Muscle of arm (tissue), 1 donor: ENCODE measurements at regions not wholly inside any gene's neighbourhood (a gene's known extent, or its start where the extent isn't known, plus 50 kb on each side); places are given as distances from the start of the nearest gene placed in this dataset.
"Not testable (repeated sequence)": the region's sequence is repeated elsewhere in the genome, so short reads cannot be mapped to it uniquely, and the experiment has no call there.

Source experiments
- DNase-seq: peaks from one replicate; pipeline ENCODE4 v3.0.0-alpha.2; 2013

DNA sequence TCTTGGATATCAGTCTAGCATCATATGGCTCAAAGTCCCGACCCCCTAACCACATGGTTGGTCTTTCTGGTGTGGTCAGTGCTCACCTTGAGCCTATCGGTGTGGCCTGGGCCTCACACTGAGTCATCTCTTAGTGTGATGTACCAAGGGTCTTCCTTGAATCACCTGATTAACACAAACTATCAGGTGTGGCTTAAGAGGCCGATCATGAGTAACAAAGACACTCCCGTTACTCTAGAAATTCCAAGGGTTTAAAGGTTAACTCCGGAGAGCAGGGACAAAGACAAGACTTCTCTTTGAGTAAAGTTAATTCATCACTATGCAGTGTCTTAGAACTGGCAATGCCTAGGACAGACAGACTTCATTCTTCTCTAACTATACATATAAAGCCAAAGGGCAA is 52.3 kb upstream of the ARMC3 start:
- no peak for DNase-seq

- DNase-seq, result no peak
Observed at GRCh38 chr10:22874189-22874854, 53.5 kb upstream of the ARMC3 start.

DNA sequence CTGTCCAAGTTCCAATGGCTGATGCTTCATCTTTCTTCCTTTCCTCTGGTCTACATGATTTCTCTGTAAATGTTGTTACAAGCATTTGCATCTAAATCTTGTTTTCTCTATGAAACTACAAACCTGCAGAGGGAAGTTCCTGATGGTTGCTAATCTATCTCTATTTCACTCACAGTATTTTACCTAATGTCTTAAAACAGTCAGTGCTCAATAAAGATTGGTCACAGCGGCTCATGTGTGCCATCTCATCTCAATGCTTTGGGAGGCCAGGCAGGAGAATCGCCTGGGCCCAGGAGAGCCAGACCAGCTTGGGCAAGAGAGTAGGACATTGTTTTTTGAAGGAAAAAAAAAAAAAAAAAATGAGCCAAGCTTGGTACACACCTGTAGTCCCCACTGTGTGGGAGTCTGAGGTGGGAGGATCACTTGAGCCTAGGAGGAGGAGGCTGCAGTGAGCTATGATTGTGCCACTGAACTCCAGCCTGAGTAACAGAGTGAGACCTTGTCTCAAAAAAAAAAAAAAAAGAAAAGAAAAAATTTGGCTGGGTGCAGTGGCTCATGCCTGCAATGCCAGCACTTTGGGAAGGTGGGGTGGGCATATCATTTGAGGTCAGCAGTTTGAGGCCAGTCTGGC is 71.3 kb upstream of the ARMC3 start:
- DNase-seq, result no peak

DNA sequence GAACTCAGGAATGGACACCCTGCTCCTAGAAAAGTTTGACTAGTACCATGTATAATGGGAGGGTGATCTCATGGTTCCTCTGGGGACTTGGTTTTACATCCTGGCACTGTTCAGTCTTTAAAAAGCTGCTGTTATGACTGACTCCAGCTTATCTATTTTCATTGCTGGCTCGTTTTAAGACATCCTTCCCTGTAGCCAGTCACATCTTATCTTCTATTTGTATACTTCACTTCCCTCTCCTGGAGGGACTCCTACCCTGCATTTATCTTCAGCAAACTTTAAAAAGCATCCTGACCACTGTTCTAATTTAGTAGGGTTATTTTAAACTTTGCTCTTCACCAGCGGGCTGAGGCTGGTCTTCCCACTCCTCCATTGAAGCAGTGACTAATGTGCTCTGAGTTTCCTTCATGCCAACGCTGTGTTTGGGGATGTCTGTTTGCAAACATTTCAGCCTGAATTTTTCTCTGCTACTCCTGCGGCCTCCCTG is 72.9 kb upstream of the ARMC3 start:
- DNase-seq, result no peak

GRCh38 chr10:22853906-22854447 is 73.9 kb upstream of the ARMC3 start:
- DNase-seq, result no peak

DNA sequence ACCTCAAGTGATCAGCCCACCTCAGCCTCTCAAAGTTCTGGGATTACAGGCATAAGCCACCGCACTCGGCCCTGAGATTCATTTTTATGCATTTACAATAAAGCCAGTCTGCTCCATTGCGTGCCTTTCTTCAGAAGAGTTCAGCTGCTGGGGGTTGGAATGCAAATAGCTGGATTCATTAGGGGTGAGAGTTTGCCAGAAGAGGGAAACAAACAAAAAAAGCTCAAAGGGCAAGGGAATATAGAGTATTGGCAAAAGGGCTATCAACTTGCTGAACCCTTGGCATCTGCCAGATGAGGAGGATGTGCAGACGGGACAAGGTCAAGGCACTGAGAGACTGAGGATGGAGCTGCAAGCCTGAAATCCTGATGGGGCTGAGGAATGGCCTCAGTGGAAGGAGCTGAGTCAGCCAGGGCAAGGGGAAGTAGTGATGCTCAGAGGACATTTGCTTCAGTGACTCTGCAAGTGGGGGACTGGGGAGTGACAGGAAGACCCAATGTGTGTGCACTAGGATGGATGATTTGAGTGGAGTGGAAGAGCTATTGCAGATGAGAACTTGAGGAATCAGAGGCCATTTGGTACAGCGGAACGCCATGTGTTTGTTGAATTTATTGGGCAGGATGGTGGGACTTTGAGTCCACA is 75.0 kb upstream of the ARMC3 start:
- no peak for DNase-seq

DNA sequence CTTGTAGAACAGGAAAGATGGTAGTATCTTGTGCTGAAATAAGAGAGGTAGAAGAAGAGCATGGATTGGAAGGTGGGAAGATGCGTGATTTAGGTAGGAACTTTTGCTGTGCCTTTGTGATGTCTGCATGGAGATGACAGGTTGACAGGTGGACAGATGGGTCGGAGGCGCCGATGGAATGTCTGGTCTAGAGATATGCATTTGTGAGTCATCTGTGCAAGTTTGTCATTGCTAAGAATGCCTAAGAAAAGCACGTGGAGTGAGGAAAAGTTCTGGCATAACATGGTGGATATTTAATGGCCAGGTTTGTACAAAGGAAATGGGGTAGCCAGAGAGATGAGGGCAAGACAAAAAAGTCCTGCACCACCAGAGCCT is 76.0 kb upstream of the ARMC3 start:
- no peak for DNase-seq

- DNase-seq, result no peak
Observed at GRCh38 chr10:22850541-22850940, 77.3 kb upstream of the ARMC3 start.

DNA sequence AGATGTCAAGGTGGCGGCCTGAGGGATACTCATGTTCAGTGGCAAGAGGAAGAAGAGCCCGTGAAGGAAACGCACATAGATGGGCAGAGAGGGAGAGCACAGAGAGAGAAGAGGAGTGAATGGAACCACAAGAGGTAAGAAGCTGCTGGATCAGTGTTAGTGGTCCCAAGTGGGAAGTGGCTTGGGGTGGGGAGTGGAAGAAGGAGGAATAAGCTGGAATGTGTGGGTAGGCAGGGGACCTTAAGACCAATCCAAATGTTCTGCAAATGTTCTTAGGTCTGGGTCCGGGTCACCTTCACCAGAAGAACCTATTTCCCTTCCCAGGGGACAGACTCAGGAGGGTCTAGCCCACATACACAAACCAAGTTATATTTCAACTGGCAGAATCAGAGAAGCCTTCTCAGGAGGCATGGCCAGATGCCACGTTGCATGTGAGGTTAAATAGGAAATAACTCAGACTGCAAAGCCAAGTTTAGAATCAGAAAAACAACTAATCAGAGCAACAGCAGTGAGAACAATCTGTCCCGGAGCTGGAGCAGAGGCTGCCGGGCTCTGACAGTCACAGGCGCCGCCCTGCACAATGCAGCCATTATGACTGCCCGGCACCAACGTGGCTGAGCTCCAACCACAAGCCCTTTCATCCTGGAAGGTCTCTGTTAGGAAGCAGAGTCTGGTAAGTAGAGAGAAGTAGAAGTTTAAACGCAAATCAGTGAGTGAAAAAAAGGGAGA is 78.6 kb upstream of the ARMC3 start:
- DNase-seq, result no peak

DNA sequence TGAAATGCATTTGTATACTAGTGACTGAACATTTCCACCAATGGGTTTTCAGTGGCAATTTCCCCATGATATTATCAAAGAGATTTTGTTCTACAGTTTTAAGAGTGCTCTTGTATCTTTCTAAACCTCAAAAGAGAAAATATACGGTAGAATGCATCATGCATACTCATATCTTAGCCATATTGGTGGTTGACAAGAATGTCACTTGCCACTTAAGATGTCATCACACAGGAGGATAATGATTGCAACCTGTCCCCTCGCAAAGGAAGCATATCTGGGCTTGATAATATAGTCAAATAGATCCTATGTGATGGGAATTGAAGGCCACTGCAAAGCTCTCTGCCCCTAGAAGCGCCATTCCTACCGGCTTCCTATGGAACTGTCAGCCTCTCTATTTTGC is 79.3 kb upstream of the ARMC3 start:
- DNase-seq, result no peak

- DNase-seq, result no peak
Observed at GRCh38 chr10:22846294-22846693, 81.6 kb upstream of the ARMC3 start.

DNA sequence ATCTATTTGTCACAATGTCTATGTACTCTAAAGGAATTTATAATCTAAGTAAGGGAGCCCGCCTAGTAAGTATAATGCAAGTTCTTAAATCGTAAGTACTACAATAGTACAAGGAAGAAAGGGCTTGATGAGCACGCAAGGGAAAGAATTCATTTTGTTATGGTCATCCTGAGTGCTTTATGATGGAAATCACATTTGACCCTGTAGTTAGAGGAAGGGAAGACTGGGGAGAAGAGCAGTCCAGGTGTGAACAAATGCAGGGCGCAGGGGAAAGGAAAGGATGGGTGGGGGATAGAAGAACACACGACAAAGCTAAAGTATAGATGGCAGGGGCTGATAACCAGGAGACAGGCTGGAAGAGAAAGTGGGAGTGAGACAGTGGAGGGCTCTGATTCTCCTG is 88.2 kb upstream of the ARMC3 start:
- DNase-seq, result no peak

DNA sequence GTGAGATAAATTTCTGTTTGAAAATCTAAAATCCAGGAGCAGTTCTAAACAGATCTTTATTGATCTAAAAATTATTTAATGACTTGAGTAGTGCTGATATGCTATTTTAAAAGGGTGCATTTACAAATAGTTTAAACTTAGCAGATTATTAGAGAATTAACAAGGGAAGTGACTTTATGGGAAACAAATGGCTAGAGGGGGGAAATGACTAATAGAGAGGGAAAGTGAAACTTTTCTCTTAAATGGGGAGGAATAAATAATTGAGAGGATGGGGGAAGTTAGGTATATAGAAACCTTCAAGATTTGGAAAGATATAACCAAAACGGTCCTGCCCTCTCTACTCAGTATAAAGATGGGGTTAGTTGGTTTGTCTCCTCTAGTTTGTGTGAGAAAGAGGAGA is 90.1 kb upstream of the ARMC3 start:
- no peak for DNase-seq

DNA sequence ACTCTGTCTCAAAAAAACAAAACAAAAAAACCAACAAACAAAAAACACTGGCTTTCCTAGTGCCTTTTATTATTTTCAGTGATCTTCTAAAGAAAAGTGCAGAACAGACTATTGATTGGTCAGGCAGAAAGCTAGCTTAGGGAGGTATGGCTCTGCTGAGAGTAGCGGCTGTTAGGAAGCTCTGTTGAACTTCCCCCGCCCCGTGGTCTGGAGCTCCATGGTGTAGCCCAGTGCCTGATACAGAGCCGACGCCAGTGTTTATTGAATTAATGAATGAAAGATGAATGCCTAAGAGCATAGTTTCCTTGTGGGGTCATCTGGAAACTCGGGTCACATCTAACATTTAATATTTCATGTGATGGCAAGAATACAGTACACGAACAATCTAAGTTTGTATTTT is 90.5 kb upstream of the ARMC3 start:
- no peak for DNase-seq

- DNase-seq, result no peak
Observed at GRCh38 chr10:22834471-22834870, 93.4 kb upstream of the ARMC3 start.

- no peak for DNase-seq
Observed at GRCh38 chr10:22833781-22834180, 94.1 kb upstream of the ARMC3 start.

DNA sequence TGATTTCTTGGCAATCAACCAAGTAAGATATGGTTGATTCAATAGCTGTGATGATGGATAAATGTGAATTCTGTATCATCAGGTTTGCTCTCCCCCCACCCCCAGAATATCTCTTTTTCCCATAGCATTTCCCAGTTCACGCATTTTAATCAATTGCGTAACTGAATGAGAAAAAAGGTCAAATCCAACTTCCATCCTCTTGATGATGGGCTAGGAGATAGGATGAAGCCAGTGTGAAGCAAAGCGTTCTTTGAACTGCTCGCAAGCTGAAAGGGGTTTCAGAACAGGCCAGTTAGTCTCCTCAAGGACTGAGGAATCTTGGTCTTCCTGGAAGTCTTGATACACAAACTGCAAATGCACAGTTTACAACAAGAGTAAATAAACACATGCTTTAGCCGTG is 94.5 kb upstream of the ARMC3 start:
- DNase-seq, result no peak

- DNase-seq, result no peak
Observed at GRCh38 chr10:22832851-22833250, 95.0 kb upstream of the ARMC3 start.

GRCh38 chr10:22832066-22832602 is 95.7 kb upstream of the ARMC3 start:
- no peak for DNase-seq

DNA sequence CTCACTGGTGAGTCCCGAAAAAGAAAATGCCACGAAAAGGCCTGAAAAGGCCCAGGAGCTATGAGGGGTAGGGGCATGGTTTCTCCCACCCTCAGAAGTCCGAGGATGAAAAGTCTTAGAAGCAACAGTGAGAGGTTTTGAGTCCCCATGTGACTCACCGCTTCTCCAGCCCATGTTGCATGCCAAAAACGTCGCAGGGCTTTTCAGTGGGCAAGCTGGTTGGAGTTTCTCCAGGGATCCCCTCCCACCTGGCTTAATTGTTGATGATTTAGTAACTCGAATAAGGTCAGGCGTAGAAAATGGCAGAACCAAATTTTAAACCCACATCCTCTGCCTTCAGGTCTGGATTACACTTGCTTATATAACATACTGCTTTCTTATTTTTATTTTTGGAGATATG is 96.3 kb upstream of the ARMC3 start:
- no peak for DNase-seq

GRCh38 chr10:22828712-22829111 is 99.1 kb upstream of the ARMC3 start:
- not testable (repeated sequence) for DNase-seq

DNA sequence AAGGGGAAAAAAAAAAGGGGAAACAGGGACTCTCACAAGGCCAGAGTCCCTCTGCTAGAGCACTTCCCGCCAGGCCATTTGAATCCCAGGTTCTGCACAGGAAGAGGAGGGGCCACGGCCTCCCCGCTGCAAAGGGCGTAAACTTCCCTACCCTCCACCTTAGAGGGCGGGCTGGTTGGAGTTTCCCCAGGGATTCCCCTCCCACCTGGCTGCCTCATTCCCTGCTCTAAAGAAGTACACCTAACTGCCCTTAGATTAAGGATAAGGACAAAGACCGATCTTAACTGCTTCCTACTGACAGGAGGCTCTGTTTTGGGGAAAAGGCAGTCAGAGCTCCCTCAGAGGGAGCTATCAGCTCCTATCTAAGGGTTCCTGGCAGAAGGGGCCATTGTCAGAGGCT is 102.0 kb upstream of the ARMC3 start:
- DNase-seq, result no peak
